HG03565 (cell line): ENCODE measurements at regions not wholly inside any gene's neighbourhood (a gene's known extent, or its start where the extent isn't known, plus 50 kb on each side); places are given as distances from the start of the nearest gene placed in this dataset.

Source experiments
- ATAC-seq: cut with Tn5 transposase; IDR thresholded peaks from one replicate; pipeline ENCODE4 v1.9.1; 2021; ENCODE audit warnings: mild to moderate bottlenecking, moderate library complexity; ENCODE audit not compliant: unreplicated experiment

GRCh38 chr12:98126637-98127335, 388.6 kb upstream of the TMPO start:
- no peak for ATAC-seq

DNA sequence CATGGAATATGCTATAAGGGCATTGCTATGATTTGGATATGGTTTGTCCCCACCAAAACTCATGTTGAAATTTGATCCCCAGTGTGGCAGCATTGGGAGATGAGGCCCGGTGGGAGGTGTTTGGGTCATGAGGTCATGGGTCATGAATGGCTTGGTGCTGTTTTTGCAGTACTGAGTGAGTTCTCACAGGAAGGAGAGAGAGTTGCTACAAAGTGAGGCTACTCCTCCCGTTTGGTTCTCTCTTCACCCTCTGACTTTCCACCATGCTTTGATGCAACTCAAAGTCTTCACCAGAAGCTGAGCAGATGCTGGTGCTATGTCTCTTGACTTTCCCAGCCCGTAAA, 388.1 kb upstream of the TMPO start:
- ATAC-seq: no peak

DNA sequence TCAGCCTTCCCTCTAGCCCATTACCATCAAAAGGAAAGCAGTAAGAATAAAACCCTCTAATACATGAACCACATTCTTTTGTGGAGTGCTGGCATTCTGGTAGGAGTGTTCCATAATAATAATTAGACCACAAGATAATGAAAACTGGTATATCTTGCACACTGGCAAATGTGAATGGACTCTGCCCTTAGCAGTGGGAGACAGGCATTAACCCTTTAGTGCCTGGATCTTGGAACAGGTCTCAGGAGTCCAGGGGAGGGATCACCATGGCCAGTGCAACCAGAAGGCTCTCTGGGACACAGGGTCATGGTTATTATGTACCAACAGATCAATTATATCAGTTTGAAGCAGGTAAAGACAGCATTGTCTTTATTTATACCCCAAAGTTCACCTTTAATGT, 387.5 kb upstream of the TMPO start:
- no peak for ATAC-seq

DNA sequence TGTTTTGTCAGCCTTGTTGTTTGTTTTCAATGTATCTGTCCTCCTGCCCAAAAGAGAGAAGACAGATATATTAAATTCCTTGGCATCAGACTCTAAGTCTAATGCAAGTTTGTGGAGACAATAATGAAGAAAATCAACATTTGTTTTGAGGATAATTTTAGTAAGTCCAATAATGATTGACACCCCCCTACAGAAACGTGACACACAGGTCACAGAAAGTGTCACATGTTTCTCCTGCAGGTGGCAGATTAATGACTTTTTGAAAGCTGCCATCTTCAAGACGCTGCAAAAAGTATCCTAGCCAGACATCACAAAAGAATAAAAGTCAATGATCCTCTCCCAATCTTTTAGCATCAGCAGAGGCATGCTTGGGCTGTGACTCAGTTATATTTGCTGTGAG, 378.8 kb upstream of the TMPO start:
- ATAC-seq: no peak

DNA sequence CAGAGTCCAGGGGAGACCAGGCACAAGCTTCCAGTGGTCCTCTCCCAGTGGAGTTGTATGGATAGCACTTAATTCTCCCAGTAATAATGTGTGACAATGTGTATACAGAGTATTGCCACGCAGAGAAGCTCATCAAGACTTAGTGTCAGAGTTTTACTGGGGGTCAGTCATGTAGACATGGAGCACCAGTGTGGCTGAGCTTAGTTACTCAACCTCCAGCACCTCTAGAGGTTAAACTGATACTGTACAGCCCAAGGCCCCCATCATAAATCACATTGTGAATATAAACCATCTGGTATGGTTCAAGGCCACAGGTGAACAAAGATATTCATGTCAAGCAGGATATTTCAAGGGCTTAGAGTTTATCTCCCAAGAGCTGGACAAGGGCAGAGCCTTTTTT, 378.1 kb upstream of the TMPO start:
- no peak for ATAC-seq

DNA sequence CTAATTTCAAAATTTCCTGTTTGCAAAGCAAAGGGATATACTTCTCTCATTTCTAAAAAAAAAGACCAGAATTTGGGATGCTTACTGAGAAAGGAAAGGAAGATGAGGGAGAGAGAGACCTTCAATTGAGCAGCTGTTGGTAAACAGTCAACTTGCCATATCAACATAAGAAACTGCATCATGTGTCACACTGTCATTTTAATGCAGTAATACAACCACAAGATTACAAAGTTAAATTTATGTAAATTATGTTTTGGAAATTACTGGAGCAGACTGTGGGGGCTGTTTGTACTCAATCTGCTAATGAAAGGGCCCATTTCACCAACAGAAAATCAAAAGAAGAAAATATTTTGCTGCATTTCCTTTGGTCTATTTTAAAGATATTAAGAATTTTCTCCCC, 370.4 kb upstream of the TMPO start:
- no peak for ATAC-seq

DNA sequence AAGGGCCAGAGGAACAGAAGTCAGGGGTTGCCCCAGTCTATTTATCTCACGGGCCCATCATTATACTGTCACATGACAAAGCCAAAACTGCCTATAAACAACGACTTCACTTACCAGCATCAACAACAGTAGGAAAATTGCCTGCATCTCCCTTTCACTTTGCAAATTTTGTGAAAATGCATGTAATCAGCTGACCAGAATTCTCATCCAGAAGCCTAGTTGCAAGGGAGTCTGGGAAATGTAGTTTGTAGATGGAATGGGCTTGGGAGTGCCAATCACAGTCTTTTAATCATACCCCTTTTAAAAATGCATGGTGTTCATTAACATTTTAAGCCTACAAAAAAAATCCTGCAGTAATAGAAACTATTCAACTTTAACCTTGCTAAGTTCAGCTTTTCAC, 369.3 kb upstream of the TMPO start:
- no peak for ATAC-seq

- ATAC-seq: no peak
Measured at GRCh38 chr12:98146487-98146886, 368.9 kb upstream of the TMPO start.

DNA sequence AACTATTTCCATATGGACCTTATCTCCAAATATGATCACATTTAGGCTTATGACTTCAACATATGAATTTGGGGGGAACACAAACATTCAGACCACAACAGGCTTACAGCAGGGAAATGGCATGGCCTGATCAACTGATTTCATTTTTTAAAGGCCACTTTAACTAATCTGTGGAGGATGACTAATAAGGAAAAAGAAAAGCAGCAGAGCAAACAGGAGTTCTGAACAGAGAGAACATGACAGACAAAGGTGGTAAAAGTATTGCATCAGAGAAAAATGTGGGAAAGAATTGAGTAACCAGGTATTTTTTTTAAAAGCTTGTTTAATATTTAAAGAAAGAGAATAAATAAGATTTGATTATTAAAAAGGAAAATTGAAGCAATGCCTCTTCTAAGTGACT, 366.1 kb upstream of the TMPO start:
- ATAC-seq: no peak

GRCh38 chr12:98149691-98150210, 365.6 kb upstream of the TMPO start:
- ATAC-seq: no peak

DNA sequence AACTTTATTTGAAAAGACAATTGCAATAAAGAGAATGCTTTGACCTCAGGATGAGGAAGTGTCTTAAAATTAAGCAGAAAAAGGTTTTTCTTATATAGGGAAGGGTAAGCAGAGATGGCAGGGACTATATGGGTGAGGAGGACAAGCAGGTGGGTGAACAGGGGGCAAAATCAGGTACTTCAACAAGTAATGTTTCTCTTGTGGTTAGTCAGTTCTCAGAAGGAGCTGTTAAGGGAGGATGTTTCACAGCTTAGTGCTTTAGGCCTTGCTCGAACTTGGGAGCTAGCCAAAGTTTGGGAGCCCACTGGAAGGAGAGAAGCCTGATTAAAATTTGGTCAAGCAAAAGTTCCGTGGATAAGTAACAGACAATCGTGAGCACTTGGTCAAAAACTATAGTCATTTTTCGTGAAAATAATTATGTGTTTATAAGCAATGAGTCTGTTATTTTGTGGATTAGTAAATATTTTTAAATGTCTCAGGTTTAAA, 364.2 kb upstream of the TMPO start:
- no peak for ATAC-seq

DNA sequence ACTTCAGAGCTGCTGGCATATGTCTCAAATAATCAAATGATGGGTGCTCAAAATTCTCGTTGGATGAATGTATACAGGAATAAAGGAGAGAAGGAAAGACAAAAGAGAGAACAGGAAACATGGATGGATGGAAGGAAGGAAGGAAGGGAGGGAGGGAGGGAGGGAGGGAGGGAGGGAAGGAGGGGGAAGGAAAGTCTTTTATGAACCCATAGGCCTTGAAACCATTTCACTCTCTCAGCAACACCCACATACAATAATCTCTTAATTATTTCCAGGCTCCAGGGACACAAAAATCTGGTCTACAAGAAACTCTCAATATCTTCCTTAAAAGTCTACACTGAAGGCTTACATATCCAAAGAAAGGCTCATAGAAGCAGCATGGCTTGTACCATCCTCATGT, 363.4 kb upstream of the TMPO start:
- ATAC-seq: no peak

DNA sequence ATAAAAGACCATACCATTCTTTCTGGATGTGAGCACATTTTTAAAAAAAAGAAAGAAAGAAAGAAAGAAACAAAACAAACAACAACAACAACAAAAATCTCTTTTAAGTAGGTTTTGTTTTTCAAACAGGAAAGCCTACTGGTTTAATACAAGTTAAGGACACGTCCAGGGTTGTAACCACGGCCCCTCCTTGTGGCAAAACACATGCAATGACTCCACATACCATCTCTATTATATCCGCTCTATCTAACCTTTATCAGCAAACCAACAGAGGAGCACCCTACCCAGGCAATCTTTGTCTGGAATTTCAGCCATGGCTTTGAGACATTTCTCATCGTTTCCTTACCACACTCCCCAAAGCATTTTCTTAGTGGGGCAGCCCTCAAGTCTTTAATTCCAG, 360.5 kb upstream of the TMPO start:
- no peak for ATAC-seq

- ATAC-seq: no peak
Measured at GRCh38 chr12:98156697-98157096, 358.7 kb upstream of the TMPO start.

- ATAC-seq: no peak
Measured at GRCh38 chr12:98162906-98163678, 352.3 kb upstream of the TMPO start.

DNA sequence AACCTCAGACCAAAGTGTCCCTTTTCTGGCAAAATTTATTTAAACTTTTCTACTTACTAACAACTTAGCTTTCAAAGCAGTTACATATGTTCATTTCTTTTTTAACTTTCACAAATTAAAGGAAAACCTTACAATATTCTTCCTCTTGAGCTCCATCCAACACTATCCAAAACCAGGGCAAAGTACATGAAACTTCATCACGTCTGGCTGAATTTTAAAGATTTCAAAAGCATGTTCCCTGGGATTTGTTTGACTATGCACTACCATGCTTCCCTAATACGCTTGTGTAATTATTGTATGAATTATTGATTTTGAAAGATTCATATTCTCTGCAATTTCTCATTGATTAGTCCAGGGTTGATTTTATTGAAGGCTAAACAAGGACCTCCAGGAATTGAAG, 343.1 kb upstream of the TMPO start:
- ATAC-seq: no peak

- ATAC-seq: no peak
Measured at GRCh38 chr12:98172801-98173200, 342.6 kb upstream of the TMPO start.

- ATAC-seq: no peak
Measured at GRCh38 chr12:98173773-98174427, 341.5 kb upstream of the TMPO start.

DNA sequence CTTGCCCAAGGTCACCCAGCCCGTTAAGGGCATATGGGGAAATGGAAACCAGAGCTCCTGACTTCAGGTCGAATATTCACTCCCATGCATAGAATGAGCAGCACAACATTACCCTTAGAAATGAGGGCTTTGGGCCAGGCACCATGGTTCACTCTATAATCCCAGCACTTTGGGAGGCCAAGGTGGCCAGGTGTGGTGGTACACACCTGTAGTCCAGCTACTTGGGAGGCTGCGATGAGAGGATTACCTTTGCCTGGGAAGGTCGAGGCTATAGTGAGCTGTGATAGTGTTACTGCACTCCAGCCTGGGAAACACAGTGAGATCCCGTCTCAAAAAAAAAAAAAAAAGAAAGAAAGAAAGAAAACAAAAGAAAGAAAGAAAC, 341.0 kb upstream of the TMPO start:
- no peak for ATAC-seq

DNA sequence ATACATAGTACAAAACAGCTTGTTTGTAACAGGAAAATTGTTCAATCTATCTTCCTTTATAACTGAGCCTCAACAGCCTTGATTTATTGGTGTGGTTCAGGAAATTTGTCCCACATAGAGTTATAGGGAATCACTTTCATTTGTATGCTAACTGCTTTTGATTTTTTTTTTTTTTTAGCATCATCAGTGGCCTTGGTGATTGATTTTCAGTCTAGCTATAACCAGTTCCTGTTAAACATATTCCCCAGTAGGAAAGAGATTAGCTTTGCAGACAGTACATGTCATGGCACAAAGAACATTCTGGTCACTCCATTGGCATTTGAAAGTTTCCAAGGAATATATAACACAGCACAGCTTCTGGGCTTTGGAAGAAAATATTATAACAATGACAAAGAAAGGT, 337.3 kb upstream of the TMPO start:
- ATAC-seq: no peak

DNA sequence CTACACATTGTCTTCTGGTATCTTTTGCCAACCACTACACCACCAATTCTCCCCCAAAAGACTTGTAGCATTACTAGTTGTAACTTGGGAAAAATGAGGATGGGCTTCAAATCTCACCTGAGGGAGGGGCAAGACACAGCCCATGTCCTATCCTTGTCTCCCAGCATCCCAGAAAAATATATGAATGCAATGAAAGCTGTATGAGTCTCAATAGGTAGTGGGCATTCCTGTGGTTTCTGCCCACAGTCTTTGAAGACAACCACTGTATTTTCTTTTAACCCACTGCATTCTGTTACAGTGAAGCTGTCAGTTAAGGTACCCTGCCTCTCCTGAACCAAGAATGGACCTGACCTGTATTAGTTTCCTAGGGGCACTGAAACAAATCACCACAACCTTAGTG, 336.2 kb upstream of the TMPO start:
- no peak for ATAC-seq

GRCh38 chr12:98180603-98181002, 334.8 kb upstream of the TMPO start:
- no peak for ATAC-seq
